Parathyroid adenoma (tissue), 2 donors: ENCODE measurements at regions not wholly inside any gene's neighbourhood (a gene's known extent, or its start where the extent isn't known, plus 50 kb on each side); places are given as distances from the start of the nearest gene placed in this dataset.
"Not testable (repeated sequence)": the region's sequence is repeated elsewhere in the genome, so short reads cannot be mapped to it uniquely, and the experiment has no call there.

ENCODE experiments used
- H2AFZ ChIP-seq: fragments of 300-600 bp; sonication (generic); one replicate; pipeline ENCODE4 v1.7.0; 2017; ENCODE audit warnings: antibody characterized with exemption, mild to moderate bottlenecking
- H3K27ac ChIP-seq: fragments of 300-600 bp; sonication (generic); one replicate; pipeline ENCODE4 v1.7.0; 2017
- H3K27me3 ChIP-seq: fragments of 300-600 bp; sonication (generic); one replicate; pipeline ENCODE4 v1.7.0; 2017; ENCODE audit warnings: low read length; ENCODE audit not compliant: control insufficient read depth, insufficient read depth
- H3K36me3 ChIP-seq: fragments of 300-600 bp; sonication (generic); one replicate; pipeline ENCODE4 v1.7.0; 2017; ENCODE audit warnings: low read length; ENCODE audit not compliant: control insufficient read depth, insufficient read depth
- H3K4me1 ChIP-seq: fragments of 300-600 bp; sonication (generic); one replicate; pipeline ENCODE4 v1.7.0; 2017; ENCODE audit warnings: control low read depth
- H3K4me2 ChIP-seq: fragments of 300-600 bp; sonication (generic); one replicate; pipeline ENCODE4 v1.7.0; 2017; ENCODE audit warnings: low read length
- H3K4me3 ChIP-seq: fragments of 300-600 bp; sonication (generic); one replicate; pipeline ENCODE4 v1.7.0; 2017; ENCODE audit warnings: low read depth, low read length
- H3K79me2 ChIP-seq: fragments of 300-600 bp; sonication (generic); one replicate; pipeline ENCODE4 v1.7.0; 2017; ENCODE audit warnings: control low read depth
- H3K9ac ChIP-seq: fragments of 300-600 bp; sonication (generic); one replicate; pipeline ENCODE4 v1.7.0; 2017; ENCODE audit warnings: mild to moderate bottlenecking
- H3K9me3 ChIP-seq: fragments of 300-600 bp; sonication (generic); one replicate; pipeline ENCODE4 v1.7.0; 2017; ENCODE audit warnings: low read length; ENCODE audit not compliant: control insufficient read depth
- TF ChIP-seq, protein P1 (sequence below): fragments of 300-600 bp; sonication (generic); IDR thresholded peaks from one replicate; pipeline ENCODE4 v1.7.0; 2017; ENCODE audit warnings: antibody characterized with exemption, mild to moderate bottlenecking
- donor health status: primary hyperparathyroidism.

- no peak overlapping the region for H3K4me2 ChIP-seq
- no peak overlapping the region for H3K27ac ChIP-seq
- no peak overlapping the region for H3K9ac ChIP-seq
- H3K4me3 ChIP-seq: no peak overlapping the region
- no peaks in the 10 kb centered on the region for H3K79me2 ChIP-seq
- no peak overlapping the region for H2AFZ ChIP-seq
- no peaks in the 10 kb centered on the region for H3K36me3 ChIP-seq
- H3K27me3 ChIP-seq: no peaks in the 10 kb centered on the region
- H3K4me1 ChIP-seq: no peaks in the 10 kb centered on the region
- no peaks in the 10 kb centered on the region for H3K9me3 ChIP-seq
- TF ChIP-seq, protein P1, sequence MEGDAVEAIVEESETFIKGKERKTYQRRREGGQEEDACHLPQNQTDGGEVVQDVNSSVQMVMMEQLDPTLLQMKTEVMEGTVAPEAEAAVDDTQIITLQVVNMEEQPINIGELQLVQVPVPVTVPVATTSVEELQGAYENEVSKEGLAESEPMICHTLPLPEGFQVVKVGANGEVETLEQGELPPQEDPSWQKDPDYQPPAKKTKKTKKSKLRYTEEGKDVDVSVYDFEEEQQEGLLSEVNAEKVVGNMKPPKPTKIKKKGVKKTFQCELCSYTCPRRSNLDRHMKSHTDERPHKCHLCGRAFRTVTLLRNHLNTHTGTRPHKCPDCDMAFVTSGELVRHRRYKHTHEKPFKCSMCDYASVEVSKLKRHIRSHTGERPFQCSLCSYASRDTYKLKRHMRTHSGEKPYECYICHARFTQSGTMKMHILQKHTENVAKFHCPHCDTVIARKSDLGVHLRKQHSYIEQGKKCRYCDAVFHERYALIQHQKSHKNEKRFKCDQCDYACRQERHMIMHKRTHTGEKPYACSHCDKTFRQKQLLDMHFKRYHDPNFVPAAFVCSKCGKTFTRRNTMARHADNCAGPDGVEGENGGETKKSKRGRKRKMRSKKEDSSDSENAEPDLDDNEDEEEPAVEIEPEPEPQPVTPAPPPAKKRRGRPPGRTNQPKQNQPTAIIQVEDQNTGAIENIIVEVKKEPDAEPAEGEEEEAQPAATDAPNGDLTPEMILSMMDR: no peak
These were observed 958.0 kb upstream of the PCDH7 start for GRCh38 chr4:29762151-29762550.

GRCh38 chr4:29770627-29771026 is 949.5 kb upstream of the PCDH7 start:
- Histone ChIP-seq H3K4me2 (no peak overlapping the region), H3K4me3 (no peak overlapping the region), H3K9ac (no peak overlapping the region), H3K27me3 (no peaks in the 10 kb centered on the region), H3K36me3 (no peaks in the 10 kb centered on the region), H3K9me3 (no peaks in the 10 kb centered on the region), H3K27ac (no peak overlapping the region), H3K79me2 (no peaks in the 10 kb centered on the region), H3K4me1 (no peaks in the 10 kb centered on the region), H2AFZ (no peak overlapping the region)
- TF ChIP-seq, protein P1: no peak

GRCh38 chr4:29788123-29788522 is 932.0 kb upstream of the PCDH7 start:
- not testable (repeated sequence) for H3K4me3 ChIP-seq, H2AFZ ChIP-seq, H3K27me3 ChIP-seq, H3K9me3 ChIP-seq, H3K79me2 ChIP-seq, H3K4me2 ChIP-seq, H3K36me3 ChIP-seq, H3K9ac ChIP-seq, H3K27ac ChIP-seq, H3K4me1 ChIP-seq

- Histone ChIP-seq H2AFZ (no peak overlapping the region), H3K36me3 (no peaks in the 10 kb centered on the region)
These were observed 914.9 kb upstream of the PCDH7 start for GRCh38 chr4:29805245-29805644.

GRCh38 chr4:29805916-29806480 is 914.2 kb upstream of the PCDH7 start:
- no peaks in the 10 kb centered on the region for H3K9me3 ChIP-seq
- no peaks in the 10 kb centered on the region for H3K79me2 ChIP-seq
- TF ChIP-seq, protein P1: no peak
- no peaks in the 10 kb centered on the region for H3K4me1 ChIP-seq
- no peak overlapping the region for H2AFZ ChIP-seq
- no peaks in the 10 kb centered on the region for H3K27me3 ChIP-seq
- no peaks in the 10 kb centered on the region for H3K36me3 ChIP-seq
- H3K4me3 ChIP-seq: no peak overlapping the region
- H3K27ac ChIP-seq: no peak overlapping the region
- no peak overlapping the region for H3K9ac ChIP-seq
- no peak overlapping the region for H3K4me2 ChIP-seq

More at GRCh38 chr4:29805245-29805644, 914.9 kb upstream of the PCDH7 start:
- H3K9me3 ChIP-seq: no peaks in the 10 kb centered on the region
- TF ChIP-seq, protein P1: no peak
- no peak overlapping the region for H3K27ac ChIP-seq
- no peaks in the 10 kb centered on the region for H3K4me1 ChIP-seq
- H3K4me2 ChIP-seq: no peak overlapping the region
- H3K4me3 ChIP-seq: no peak overlapping the region
- no peaks in the 10 kb centered on the region for H3K27me3 ChIP-seq
- H3K9ac ChIP-seq: no peak overlapping the region
- no peaks in the 10 kb centered on the region for H3K79me2 ChIP-seq
